ENCODE measurements at regions not wholly inside any gene's neighbourhood (a gene's known extent, or its start where the extent isn't known, plus 50 kb on each side); places are given as distances from the start of the nearest gene placed in this dataset.

DNA sequence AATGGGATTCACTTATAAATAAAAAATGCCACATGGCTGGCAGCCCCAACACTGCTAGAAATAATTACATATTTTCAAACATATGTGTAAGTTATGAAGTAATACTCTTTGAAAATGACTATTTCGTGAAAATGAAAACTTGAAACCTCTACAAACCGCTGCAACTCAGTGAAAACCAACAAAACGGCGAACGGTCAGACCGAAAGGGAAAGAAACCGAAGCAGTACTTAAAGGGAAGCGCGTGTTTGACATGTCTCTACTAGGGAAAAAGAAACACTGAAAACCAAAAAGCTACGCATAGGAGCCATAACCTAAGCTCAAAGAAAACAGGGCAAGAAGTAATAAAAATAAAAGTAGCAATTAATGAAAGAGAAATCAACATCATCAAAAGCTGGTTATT is 121.0 kb upstream of the GGTLC1 start:
- DNase-seq (ENCODE audit: low read depth in 1 of 2, low spot score in 1 of 2), result no peak

GRCh38 chr20:24109008-24109407 is 120.4 kb upstream of the GGTLC1 start:
- no peak for DNase-seq (ENCODE audit: low read depth in 1 of 2, low spot score in 1 of 2)

DNA sequence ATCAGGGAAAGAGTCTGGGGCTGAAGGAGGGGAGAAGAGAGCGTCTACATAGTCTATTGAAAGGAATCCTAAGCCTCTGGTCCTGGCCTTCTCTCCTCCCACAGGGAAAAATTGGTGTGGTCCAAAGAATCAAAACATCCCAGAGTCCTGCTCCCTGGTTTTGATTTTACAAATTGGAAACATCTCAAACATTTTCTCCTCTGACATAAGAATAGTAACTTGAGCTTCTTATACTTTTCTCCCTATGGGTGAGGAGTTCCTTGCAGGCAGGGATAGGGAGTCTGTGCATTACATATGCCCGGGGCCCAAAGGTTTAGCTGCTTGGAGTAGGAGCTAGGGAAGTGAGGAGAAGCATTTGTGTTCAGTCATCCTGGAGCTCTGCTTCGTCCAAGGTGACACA is 120.0 kb upstream of the GGTLC1 start:
- DNase-seq (ENCODE audit: low read depth in 1 of 2, low spot score in 1 of 2), result no peak

- DNase-seq (ENCODE audit: low read depth in 1 of 2, low spot score in 1 of 2), result no peak
Observed at GRCh38 chr20:24106801-24107445, 118.3 kb upstream of the GGTLC1 start.

- no peak for DNase-seq (ENCODE audit: low read depth in 1 of 2, low spot score in 1 of 2)
Observed at GRCh38 chr20:24106150-24106800, 117.7 kb upstream of the GGTLC1 start.

DNA sequence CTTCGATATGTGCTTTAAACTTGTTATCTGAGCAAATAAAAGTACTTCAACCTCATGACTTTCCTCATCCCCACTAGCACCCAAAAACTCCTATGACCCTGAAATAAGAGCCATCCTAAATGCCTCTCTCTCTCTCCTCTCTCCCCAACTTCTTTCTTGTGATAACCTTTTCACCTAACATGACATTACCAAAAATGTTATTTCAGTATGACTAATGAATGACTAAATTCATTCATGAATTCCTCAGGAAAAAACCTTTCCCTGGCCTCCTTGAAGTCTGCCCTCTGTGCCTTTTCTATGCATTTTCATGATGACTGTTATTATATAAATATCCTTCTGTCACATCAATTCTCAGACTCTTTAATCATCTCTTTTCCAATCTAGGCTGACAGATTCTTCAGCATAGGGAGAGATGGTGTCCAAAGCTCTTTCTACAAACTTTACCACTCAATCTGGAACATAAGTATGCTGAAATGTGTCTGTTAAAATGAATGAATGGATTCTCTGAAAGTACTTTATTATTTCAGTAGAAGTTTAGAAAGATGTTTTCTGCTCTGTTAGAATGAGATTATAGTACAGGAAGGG is 114.3 kb upstream of the GGTLC1 start:
- DNase-seq (ENCODE audit: low read depth in 1 of 2, low spot score in 1 of 2), result no peak

DNA sequence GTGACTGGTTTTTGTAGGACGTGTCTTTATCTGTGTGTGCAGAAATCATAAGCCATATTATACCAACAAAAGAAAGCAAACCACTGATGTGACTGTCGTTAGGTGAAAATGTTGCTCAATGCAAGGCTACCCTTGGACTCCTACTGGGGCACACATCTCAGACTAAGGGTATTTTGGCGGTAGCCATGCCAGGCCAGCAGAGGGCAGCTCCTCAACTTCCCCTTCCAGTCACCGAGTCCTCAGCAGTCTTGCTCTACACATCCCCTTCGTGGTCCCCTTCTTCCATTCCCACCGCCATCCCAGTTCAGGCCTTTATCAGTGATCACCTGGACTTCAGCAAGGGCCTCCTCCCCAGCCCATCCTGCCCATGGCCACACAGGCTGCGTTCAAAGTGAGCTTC is 113.7 kb upstream of the GGTLC1 start:
- no peak for DNase-seq (ENCODE audit: low read depth in 1 of 2, low spot score in 1 of 2)

DNA sequence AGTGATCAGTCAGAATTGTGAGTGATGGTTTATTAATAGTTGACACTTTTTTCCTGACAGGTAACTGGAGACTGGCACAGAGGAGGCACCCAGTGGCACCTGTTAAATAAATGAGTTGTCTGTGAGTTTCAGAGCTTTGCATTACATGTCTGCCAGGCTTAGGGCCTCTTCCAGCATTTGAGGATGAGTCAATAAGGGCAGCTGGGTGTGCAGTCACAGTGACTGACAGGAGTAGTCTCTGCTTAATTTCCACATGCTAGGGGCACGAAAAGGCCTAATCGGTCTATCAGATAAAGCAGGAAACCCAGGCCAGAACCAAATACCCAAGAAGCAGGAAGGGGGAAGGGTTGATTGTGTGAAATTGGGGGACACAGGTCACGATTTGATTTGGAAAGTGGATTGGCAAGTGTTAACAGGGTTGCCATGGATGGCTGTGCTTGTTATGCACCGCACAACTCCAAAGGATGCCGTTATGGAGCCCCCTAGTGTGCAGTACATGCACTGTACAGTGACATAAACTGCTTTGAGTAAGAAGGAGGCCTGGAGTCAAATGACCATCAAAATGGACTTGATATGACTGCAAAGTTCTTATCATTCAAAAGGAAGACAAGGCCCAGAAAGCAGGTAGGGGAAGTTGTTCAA is 111.9 kb upstream of the GGTLC1 start:
- peak; percentile 21 to 22 for DNase-seq (ENCODE audit: low read depth in 1 of 2, low spot score in 1 of 2)

- no peak for DNase-seq (ENCODE audit: low read depth in 1 of 2, low spot score in 1 of 2)
Observed at GRCh38 chr20:24098886-24099285, 110.3 kb upstream of the GGTLC1 start.

DNA sequence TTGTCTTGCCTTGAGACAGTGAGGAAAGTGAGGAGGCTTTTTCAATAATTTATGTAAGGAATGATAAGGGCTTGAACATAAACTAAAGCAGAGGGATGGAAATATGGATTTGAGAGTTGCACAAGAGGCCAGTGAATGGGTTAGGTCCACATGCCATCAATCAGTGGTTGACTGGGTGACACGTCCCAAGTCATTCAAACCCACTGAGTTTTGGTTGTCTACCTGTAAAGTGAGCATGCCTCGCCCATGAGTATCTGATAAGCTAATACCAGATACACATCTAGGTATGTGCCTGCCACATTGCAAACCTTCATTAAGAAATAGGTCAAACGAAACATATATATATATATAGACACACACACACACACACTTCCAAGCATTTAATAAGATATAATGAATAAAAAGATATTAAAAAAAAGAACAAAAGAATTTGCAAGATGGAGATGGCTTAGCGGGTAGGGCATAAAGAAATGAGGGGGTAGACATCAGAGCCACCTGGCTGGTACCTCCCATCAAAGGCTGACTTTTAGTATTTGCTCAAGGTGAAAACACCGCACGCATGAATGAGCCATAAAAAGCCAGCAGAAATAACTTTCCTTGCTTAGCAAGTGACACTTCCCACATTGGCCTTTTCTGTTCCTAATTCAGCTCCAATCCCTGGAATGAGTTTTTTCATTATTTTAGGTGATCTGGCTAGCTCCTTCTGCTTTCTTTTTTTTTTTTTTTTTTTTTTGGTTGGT is 109.1 kb upstream of the GGTLC1 start:
- DNase-seq (ENCODE audit: low read depth in 1 of 2, low spot score in 1 of 2), result no peak

- no peak for DNase-seq (ENCODE audit: low read depth in 1 of 2, low spot score in 1 of 2)
Observed at GRCh38 chr20:24096864-24097450, 108.4 kb upstream of the GGTLC1 start.

DNA sequence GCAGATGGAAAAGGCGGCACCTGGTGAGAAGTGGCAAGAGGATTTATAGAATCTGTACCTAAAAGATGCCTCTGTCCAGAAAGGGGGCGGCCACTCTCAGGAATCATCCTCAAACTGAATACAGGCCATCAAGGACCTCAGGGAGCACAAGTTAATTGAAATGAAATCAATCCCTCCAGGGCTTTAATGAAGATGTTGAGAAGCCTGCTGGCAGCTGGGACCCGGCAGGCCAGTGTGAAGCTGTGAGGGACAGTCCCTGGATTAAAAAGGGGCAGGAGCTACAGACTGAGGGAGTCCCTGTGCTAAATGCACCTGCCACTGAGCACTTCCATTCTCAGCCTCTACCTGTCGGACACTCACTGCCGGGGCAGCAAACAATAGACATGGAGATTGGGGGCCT is 107.7 kb upstream of the GGTLC1 start:
- no peak for DNase-seq (ENCODE audit: low read depth in 1 of 2, low spot score in 1 of 2)

- DNase-seq (ENCODE audit: low read depth in 1 of 2, low spot score in 1 of 2), result no peak
Observed at GRCh38 chr20:24095756-24096155, 107.2 kb upstream of the GGTLC1 start.

- DNase-seq (ENCODE audit: low read depth in 1 of 2, low spot score in 1 of 2), result no peak
Observed at GRCh38 chr20:24095303-24095702, 106.7 kb upstream of the GGTLC1 start.

DNA sequence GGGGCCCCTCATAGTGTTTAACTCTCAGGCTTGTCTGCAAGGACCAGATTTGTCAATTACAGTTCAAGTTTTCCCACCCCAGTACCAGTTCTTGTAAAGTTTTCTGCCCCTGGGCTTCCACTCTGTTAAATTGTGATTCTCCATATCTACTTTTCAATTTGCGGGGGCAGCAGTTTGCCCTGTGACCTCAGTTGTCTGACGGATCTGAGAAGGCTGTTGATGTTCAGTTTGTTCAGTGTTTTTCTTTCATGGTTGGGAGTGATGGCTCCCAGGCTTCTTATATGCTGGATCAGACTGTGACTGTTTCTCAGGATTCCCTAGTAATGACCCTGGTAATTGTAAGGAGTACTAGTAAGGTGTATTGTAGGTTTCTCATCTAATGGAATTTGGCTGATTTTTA is 101.0 kb upstream of the GGTLC1 start:
- DNase-seq (ENCODE audit: low read depth in 1 of 2, low spot score in 1 of 2), result no peak

DNA sequence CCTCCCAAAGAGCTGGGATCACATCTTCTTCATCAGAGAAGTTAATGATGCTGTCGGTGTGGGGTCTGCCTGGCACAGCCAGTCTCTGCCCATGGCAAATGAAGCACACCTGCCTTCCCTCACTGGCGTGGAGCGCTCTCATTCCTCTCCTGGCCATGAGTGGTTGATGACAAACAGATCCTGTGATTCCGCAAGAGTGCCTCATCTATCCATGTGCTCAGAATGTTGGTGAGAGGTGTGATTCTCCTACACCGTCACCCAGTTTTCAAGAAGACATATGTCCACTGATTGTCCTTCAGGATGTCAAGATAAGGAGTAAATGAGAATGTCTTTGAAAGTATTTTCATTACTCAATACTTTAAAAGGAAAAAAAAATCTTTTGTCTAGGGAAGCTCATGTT is 97.5 kb upstream of the GGTLC1 start:
- no peak for DNase-seq (ENCODE audit: low read depth in 1 of 2, low spot score in 1 of 2)

DNA sequence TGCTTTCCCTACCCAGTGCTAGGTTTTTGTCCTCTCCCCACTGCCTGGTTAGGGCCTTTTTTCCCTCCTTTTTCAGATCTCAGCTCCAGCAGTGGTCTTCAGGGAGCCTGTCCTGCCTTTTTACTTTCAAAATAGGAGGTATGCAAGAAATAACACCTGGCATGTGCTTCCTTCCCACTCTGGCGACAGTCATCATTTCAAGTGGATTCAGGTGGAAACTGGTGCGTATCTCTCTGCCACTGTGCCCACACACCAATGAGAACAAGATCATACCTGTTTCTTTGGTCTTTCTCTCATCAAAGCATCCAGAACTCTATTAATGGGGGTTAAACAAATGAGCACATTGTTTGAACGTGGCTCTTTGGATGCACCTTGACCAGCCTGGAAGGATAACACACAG is 95.7 kb upstream of the GGTLC1 start:
- DNase-seq (ENCODE audit: low read depth in 1 of 2, low spot score in 1 of 2), result no peak

DNA sequence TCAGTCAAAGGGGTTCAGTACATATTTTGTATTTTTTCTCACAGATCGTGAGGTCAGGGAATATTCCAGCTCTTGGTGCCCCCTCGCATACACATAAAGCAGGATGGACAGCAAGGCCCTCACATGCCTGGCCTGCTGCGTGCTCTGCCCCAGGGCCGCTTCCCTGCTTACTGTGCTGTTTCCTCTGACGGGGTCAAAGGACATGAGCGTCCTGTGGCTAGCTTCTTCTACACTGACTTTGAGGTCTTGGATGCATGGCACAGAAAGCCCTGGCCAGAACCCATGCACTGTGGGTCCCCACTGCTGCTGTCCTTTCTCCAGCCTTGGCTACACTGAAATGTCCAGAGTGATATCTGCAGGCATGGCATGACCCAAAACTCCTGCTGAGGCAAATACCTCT is 92.5 kb upstream of the GGTLC1 start:
- DNase-seq (ENCODE audit: low read depth in 1 of 2, low spot score in 1 of 2), result no peak

DNA sequence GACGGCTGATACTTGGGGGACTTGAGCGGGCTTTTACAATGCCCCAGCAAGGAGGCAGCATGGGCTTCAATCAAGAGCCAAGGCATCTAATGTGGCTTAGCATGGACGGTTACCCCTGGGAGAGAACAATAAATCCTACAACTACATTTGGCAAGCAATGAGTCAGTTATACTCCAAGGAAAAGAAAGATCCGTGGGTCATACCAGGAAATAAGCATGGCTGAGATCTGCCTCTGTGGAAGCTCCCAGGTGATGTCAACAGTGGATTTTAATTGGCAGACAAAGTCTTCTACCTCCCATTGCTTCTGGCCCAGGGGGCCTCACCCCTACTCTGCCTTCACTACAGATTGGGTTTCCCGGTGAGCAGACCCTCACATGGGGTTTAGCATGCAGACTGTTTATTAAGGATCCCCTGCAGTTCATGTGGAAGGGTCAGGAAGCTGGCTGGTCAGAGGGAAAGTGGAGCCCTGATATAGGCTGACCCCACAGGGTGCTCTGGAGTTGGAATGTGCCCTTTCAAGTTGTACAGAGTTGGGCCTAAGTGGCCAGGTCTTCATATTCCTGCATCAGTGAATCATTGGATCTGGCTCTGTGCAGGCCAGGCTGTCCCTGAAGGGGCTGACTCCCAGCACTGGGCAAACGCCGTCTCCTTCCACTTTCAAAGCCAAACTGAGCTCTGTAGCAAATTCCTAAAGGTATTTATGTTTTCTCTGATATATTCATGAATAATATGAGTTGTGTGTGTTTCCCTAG is 91.3 kb upstream of the GGTLC1 start:
- DNase-seq (ENCODE audit: low read depth in 1 of 2, low spot score in 1 of 2), result no peak

DNA sequence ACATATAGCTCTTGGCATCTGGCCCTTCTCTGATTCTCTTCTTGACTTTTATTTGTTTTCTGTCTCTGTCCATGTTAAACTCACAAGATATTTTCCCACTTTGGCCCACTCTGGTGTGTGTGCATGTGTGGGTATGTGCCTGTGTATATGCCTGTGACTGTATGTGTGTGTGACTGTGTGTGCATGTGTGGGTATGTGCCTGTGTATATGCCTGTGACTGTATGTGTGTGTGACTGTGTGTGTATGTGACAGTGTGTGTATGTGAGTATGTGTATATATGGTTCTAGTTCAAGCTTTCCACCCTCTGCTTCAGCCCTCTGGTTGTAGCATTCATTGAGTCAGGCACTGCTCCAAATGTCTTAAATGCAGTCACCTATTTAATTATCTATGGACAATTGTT is 88.6 kb upstream of the GGTLC1 start:
- no peak for DNase-seq (ENCODE audit: low read depth in 1 of 2, low spot score in 1 of 2)

GRCh38 chr20:24070679-24071078 is 82.1 kb upstream of the GGTLC1 start:
- no peak for DNase-seq (ENCODE audit: low read depth in 1 of 2, low spot score in 1 of 2)
